SU-DHL-6 (cell line): ENCODE measurements at regions not wholly inside any gene's neighbourhood (a gene's known extent, or its start where the extent isn't known, plus 50 kb on each side); places are given as distances from the start of the nearest gene placed in this dataset.
"Not testable (repeated sequence)": the region's sequence is repeated elsewhere in the genome, so short reads cannot be mapped to it uniquely, and the experiment has no call there.

Experiments used
- EZH2phosphoT487 ChIP-seq: fragments of 200-600 bp; sonication (generic), shearing (Covaris generic); conservative IDR thresholded peaks from 2 replicates; pipeline ENCODE4 v1.6.1; 2018; ENCODE audit warnings: mild to moderate bottlenecking, antibody characterized with exemption, low read length, moderate library complexity, mixed read lengths
- TF ChIP-seq, protein P1 (sequence below): fragments of 200-600 bp; sonication (generic); IDR thresholded peaks from one replicate; pipeline ENCODE4 v1.5.1; 2017; ENCODE audit warnings: antibody characterized with exemption, mild to moderate bottlenecking, low read length, moderate library complexity; ENCODE audit not compliant: insufficient read depth, poor library complexity, severe bottlenecking

DNA sequence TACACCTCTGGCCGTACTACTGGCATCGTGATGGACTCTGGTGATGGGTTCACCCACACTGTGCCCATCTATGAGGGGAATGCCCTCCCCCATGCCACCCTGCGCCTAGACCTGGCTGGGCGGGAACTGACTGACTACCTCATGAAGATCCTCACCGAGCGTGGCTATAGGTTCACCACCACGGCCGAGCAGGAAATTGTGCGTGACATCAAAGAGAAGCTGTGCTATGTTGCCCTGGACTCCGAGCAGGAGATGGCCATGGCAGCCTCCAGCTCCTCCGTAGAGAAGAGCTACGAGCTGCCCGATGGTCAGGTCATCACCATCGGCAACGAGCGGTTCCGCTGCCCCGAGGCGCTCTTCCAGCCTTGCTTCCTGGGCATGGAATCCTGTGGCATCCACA is 98.9 kb downstream of the CCDC74A start:
- TF ChIP-seq, protein P1, sequence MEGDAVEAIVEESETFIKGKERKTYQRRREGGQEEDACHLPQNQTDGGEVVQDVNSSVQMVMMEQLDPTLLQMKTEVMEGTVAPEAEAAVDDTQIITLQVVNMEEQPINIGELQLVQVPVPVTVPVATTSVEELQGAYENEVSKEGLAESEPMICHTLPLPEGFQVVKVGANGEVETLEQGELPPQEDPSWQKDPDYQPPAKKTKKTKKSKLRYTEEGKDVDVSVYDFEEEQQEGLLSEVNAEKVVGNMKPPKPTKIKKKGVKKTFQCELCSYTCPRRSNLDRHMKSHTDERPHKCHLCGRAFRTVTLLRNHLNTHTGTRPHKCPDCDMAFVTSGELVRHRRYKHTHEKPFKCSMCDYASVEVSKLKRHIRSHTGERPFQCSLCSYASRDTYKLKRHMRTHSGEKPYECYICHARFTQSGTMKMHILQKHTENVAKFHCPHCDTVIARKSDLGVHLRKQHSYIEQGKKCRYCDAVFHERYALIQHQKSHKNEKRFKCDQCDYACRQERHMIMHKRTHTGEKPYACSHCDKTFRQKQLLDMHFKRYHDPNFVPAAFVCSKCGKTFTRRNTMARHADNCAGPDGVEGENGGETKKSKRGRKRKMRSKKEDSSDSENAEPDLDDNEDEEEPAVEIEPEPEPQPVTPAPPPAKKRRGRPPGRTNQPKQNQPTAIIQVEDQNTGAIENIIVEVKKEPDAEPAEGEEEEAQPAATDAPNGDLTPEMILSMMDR = not testable (repeated sequence)
- not testable (repeated sequence) for TF ChIP-seq EZH2phosphoT487
